ENCODE measurements at regions not wholly inside any gene's neighbourhood (a gene's known extent, or its start where the extent isn't known, plus 50 kb on each side); places are given as distances from the start of the nearest gene placed in this dataset.

DNA sequence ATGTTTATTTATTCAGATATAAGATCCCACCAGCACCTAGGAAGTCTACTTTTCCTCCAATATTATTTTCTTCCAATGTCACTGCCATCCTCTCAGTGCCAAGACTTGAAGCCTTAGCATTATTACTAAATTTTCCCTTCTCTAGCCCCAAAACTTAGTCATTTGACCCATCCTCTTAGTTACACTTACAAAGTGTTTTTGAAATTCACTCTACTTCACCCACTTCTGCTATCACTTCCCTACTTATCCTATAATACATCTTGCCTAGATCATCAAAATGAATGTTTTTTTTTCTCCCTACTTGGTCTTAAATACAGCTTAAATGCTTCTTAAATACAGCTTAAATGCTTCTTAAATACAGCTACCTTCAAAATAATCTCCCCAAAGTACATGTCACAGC is 376.6 kb downstream of the RSL24D1 start:
- no peaks in the 10 kb centered on the region for H3K4me1 ChIP-seq (ENCODE audit: insufficient read depth, low read length)
- no peak overlapping the region for H3K9ac ChIP-seq (ENCODE audit: low read length)
- H3K36me3 Mint-ChIP-seq (ENCODE audit: low read depth, unreplicated experiment) = no peaks in the 10 kb centered on the region
- H2AFZ ChIP-seq (ENCODE audit: low read depth, low read length) = no peak overlapping the region
- H3K4me3 Mint-ChIP-seq (ENCODE audit: unreplicated experiment) = no peak overlapping the region
- H3K4me1 Mint-ChIP-seq (ENCODE audit: low read depth, unreplicated experiment) = no peaks in the 10 kb centered on the region
- no peak for FAIRE-seq
- H3K4me3 ChIP-seq (ENCODE audit: insufficient read depth, low read depth, low read length) = no peak overlapping the region
- no peaks in the 10 kb centered on the region for H3K27me3 ChIP-seq (ENCODE audit: insufficient read depth, low read length)
- no peak overlapping the region for H3K27ac Mint-ChIP-seq (ENCODE audit: unreplicated experiment)
- no peak for TF ChIP-seq EZH2 (IDR thresholded peaks at IDR 0.05; ENCODE audit: insufficient read depth, low read length)
- TF ChIP-seq, protein P1, sequence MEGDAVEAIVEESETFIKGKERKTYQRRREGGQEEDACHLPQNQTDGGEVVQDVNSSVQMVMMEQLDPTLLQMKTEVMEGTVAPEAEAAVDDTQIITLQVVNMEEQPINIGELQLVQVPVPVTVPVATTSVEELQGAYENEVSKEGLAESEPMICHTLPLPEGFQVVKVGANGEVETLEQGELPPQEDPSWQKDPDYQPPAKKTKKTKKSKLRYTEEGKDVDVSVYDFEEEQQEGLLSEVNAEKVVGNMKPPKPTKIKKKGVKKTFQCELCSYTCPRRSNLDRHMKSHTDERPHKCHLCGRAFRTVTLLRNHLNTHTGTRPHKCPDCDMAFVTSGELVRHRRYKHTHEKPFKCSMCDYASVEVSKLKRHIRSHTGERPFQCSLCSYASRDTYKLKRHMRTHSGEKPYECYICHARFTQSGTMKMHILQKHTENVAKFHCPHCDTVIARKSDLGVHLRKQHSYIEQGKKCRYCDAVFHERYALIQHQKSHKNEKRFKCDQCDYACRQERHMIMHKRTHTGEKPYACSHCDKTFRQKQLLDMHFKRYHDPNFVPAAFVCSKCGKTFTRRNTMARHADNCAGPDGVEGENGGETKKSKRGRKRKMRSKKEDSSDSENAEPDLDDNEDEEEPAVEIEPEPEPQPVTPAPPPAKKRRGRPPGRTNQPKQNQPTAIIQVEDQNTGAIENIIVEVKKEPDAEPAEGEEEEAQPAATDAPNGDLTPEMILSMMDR (IDR thresholded peaks at IDR 0.05; ENCODE audit: insufficient read depth, low read depth, low read length) = no peak
- no peaks in the 10 kb centered on the region for H3K27me3 Mint-ChIP-seq (ENCODE audit: low read depth, unreplicated experiment)
- no peaks in the 10 kb centered on the region for H3K9me3 ChIP-seq (ENCODE audit: insufficient read depth, low read depth, low read length)
- no peaks in the 10 kb centered on the region for H4K20me1 ChIP-seq (ENCODE audit: insufficient read depth, low read length)
- H3K79me2 ChIP-seq (ENCODE audit: insufficient read depth, low read length) = no peaks in the 10 kb centered on the region
- no peaks in the 10 kb centered on the region for H3K36me3 ChIP-seq (ENCODE audit: insufficient read depth, low read length)
- DNase-seq (ENCODE audit: low read depth) = no peak
- no peak overlapping the region for H3K4me2 ChIP-seq (ENCODE audit: low read length)
- H3K9me3 Mint-ChIP-seq (ENCODE audit: unreplicated experiment) = no peaks in the 10 kb centered on the region
- no peak overlapping the region for H3K27ac ChIP-seq (ENCODE audit: low read depth, low read length)

DNA sequence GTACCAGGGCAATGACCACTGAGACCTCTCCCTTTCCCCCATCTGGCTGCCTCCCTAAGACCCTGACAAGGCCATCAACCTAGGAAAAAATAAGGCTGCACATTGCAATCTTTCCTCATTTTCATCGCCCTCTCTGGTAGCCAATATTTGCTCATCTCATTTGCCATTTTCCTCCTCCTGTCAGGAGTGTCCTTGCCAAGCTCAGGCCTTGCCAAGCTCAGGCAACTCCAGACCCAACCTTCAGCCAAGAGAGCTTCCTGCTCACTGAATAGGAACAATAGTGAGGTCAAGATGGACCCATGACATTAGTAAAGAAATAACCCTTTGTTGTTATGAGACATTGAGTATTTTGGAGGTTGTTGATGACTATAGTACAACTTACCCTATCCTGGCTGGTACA is 380.3 kb downstream of the RSL24D1 start:
- DNase-seq (ENCODE audit: low read depth) (no peak), FAIRE-seq (no peak)
- no peak overlapping the region for H3K4me3 ChIP-seq (ENCODE audit: insufficient read depth, low read depth, low read length)
- no peak overlapping the region for H3K27ac ChIP-seq (ENCODE audit: low read depth, low read length)
- no peak overlapping the region for H3K4me2 ChIP-seq (ENCODE audit: low read length)
- Mint-ChIP-seq H3K4me3 (ENCODE audit: unreplicated experiment) (no peak overlapping the region), H3K4me1 (ENCODE audit: low read depth, unreplicated experiment) (no peaks in the 10 kb centered on the region), H3K9me3 (ENCODE audit: unreplicated experiment) (no peaks in the 10 kb centered on the region), H3K27me3 (ENCODE audit: low read depth, unreplicated experiment) (no peaks in the 10 kb centered on the region), H3K36me3 (ENCODE audit: low read depth, unreplicated experiment) (no peaks in the 10 kb centered on the region), H3K27ac (ENCODE audit: unreplicated experiment) (no peak overlapping the region)
- peaks cover 4% of the 10 kb centered on the region for H3K9me3 ChIP-seq (ENCODE audit: insufficient read depth, low read depth, low read length)
- H3K4me1 ChIP-seq (ENCODE audit: insufficient read depth, low read length) = no peaks in the 10 kb centered on the region
- H3K79me2 ChIP-seq (ENCODE audit: insufficient read depth, low read length) = no peaks in the 10 kb centered on the region
- H2AFZ ChIP-seq (ENCODE audit: low read depth, low read length) = no peak overlapping the region
- no peak overlapping the region for H3K9ac ChIP-seq (ENCODE audit: low read length)
- no peaks in the 10 kb centered on the region for H3K27me3 ChIP-seq (ENCODE audit: insufficient read depth, low read length)
- H3K36me3 ChIP-seq (ENCODE audit: insufficient read depth, low read length) = no peaks in the 10 kb centered on the region
- TF ChIP-seq, protein P1 (IDR thresholded peaks at IDR 0.05; ENCODE audit: insufficient read depth, low read depth, low read length) = no peak
- TF ChIP-seq EZH2 (IDR thresholded peaks at IDR 0.05; ENCODE audit: insufficient read depth, low read length) = no peak
- no peaks in the 10 kb centered on the region for H4K20me1 ChIP-seq (ENCODE audit: insufficient read depth, low read length)

DNA sequence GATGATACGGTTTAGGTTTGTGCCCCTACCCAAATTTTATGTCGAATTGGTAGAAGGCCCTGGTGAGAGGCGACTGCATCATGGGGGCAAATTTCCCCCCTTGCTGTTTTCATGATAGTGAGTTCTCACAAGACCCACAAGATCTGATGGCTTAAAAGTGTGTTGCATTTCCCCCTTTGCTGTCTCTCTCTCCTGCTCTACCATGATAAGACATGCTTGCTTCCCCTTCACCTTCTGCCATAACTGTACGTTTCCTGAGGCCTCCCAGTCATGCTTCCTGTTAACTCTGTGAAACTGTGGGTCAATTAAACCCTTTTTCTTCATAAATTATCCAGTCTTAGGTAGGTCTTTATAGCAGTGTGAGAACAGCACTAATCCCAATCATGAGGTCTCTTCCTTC is 381.2 kb downstream of the RSL24D1 start:
- no peak overlapping the region for H3K4me3 ChIP-seq (ENCODE audit: insufficient read depth, low read depth, low read length)
- DNase-seq (ENCODE audit: low read depth) = no peak
- no peak overlapping the region for H3K27ac Mint-ChIP-seq (ENCODE audit: unreplicated experiment)
- H3K4me3 Mint-ChIP-seq (ENCODE audit: unreplicated experiment) = no peak overlapping the region
- H3K9me3 ChIP-seq (ENCODE audit: insufficient read depth, low read depth, low read length) = peaks cover 4% of the 10 kb centered on the region
- no peak for FAIRE-seq
- no peak overlapping the region for H2AFZ ChIP-seq (ENCODE audit: low read depth, low read length)
- no peaks in the 10 kb centered on the region for H3K27me3 Mint-ChIP-seq (ENCODE audit: low read depth, unreplicated experiment)
- no peaks in the 10 kb centered on the region for H3K79me2 ChIP-seq (ENCODE audit: insufficient read depth, low read length)
- H3K36me3 Mint-ChIP-seq (ENCODE audit: low read depth, unreplicated experiment) = no peaks in the 10 kb centered on the region
- no peaks in the 10 kb centered on the region for H3K4me1 ChIP-seq (ENCODE audit: insufficient read depth, low read length)
- no peak overlapping the region for H3K9ac ChIP-seq (ENCODE audit: low read length)
- no peaks in the 10 kb centered on the region for H4K20me1 ChIP-seq (ENCODE audit: insufficient read depth, low read length)
- TF ChIP-seq EZH2 (IDR thresholded peaks at IDR 0.05; ENCODE audit: insufficient read depth, low read length) = no peak
- TF ChIP-seq, protein P1 (IDR thresholded peaks at IDR 0.05; ENCODE audit: insufficient read depth, low read depth, low read length) = no peak
- no peak overlapping the region for H3K27ac ChIP-seq (ENCODE audit: low read depth, low read length)
- no peaks in the 10 kb centered on the region for H3K36me3 ChIP-seq (ENCODE audit: insufficient read depth, low read length)
- H3K27me3 ChIP-seq (ENCODE audit: insufficient read depth, low read length) = no peaks in the 10 kb centered on the region
- H3K9me3 Mint-ChIP-seq (ENCODE audit: unreplicated experiment) = no peaks in the 10 kb centered on the region
- H3K4me2 ChIP-seq (ENCODE audit: low read length) = no peak overlapping the region
- H3K4me1 Mint-ChIP-seq (ENCODE audit: low read depth, unreplicated experiment) = no peaks in the 10 kb centered on the region
